ENCODE measurements at regions not wholly inside any gene's neighbourhood (a gene's known extent, or its start where the extent isn't known, plus 50 kb on each side); places are given as distances from the start of the nearest gene placed in this dataset.

DNA sequence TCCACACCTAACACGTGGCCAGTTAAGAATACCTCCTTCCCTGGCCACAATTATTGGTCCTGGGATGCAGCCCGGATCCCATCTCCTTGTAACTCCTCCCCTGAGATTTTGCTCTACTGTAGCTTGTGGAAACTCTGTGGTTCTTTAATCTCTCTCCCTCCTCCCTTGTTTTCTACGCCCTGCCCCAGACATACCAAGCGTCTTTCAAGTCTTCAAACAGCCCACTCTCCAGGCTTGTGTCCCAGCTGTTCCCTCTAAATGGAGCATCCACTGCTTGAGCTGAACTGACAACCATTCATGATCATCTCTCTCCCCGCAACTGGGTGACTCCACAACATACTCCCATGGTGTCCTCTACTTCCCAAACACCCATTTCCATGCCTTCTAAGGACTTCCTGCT, 111.6 kb downstream of the SIPA1L2 start:
- DNase-seq = no peak
- Histone ChIP-seq H3K36me3 (peaks cover 0 to 13% (median 0%) of the 10 kb centered on the region in 3 donors), H3K4me3 (no peak overlapping the region), H3K27ac (no peak overlapping the region), H3K9me3 (no peaks in the 10 kb centered on the region), H3K4me1 (no peaks in the 10 kb centered on the region), H3K27me3 (no peaks in the 10 kb centered on the region)
- no peak for TF ChIP-seq POLR2A (IDR thresholded peaks at IDR 0.05)
- TF ChIP-seq, protein P1, sequence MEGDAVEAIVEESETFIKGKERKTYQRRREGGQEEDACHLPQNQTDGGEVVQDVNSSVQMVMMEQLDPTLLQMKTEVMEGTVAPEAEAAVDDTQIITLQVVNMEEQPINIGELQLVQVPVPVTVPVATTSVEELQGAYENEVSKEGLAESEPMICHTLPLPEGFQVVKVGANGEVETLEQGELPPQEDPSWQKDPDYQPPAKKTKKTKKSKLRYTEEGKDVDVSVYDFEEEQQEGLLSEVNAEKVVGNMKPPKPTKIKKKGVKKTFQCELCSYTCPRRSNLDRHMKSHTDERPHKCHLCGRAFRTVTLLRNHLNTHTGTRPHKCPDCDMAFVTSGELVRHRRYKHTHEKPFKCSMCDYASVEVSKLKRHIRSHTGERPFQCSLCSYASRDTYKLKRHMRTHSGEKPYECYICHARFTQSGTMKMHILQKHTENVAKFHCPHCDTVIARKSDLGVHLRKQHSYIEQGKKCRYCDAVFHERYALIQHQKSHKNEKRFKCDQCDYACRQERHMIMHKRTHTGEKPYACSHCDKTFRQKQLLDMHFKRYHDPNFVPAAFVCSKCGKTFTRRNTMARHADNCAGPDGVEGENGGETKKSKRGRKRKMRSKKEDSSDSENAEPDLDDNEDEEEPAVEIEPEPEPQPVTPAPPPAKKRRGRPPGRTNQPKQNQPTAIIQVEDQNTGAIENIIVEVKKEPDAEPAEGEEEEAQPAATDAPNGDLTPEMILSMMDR (IDR thresholded peaks at IDR 0.05) = no peak

DNA sequence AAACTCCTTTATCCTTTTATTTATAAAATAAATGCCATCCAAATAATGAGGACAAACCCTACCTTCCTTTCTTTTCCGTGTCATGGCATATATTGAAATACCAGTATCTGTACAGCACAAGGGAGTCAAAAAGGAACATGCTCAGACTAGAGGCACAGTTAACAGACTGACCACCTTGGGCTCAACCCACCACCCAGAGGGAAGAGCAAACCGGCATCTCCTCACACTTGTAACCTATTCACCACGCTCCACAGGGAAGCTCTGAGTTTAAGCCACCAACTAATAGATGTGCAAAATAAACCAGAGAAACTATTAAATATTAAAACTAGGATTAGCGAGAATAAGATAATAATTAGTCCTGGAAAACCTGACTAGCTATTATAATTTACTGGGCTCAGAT, 112.7 kb downstream of the SIPA1L2 start:
- Histone ChIP-seq H3K27ac (no peak overlapping the region), H3K4me3 (no peak overlapping the region), H3K4me1 (no peaks in the 10 kb centered on the region), H3K9me3 (no peaks in the 10 kb centered on the region), H3K36me3 (peaks cover 0 to 13% (median 0%) of the 10 kb centered on the region in 3 donors), H3K27me3 (no peaks in the 10 kb centered on the region)
- no peak for DNase-seq
- no peak for TF ChIP-seq POLR2A (IDR thresholded peaks at IDR 0.05)
- TF ChIP-seq, protein P1 (IDR thresholded peaks at IDR 0.05) = no peak

DNA sequence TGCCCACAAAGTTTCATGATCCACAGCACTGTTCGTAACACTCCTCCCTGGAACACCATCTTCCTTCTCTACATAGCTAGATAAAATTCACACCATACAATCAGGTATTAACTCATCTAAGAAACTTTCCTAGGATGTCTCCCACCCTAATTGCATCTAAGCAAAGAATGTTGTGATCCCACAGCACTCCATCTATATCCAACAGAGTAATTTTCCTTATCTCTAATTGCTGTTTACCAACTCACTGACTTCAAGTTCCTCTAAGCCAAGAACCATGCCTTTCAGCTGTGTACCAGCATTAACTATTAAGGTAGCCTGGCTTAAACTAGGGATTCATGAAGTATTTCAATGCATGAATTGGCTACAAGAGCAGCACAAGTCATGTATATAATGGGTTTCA, 114.2 kb downstream of the SIPA1L2 start:
- Histone ChIP-seq H3K4me3 (no peak overlapping the region), H3K4me1 (no peaks in the 10 kb centered on the region), H3K9me3 (no peaks in the 10 kb centered on the region)

DNA sequence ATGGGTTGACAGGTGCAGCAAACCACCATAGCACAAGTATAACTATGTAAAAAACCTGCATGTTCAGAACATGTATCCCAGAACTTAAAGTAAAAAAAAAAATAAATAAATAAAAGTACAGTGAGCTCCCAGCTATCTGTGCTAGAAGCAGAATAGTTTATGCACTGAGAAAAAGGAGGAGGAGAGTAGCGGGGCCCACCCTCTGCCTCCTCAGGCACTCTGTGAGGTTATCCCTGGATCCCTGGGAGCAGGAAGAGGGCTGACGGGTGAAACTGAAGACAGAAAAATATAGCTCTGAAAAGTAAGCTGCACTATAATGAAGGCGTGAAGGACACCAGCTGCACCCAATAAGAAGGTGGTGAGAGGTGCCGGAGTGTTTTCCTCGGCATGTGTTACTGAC, 117.2 kb downstream of the SIPA1L2 start:
- Histone ChIP-seq H3K27ac (peak overlapping the region in 1 of 4 donors; percentile 20), H3K4me1 (no peaks in the 10 kb centered on the region), H3K4me3 (no peak overlapping the region), H3K9me3 (no peaks in the 10 kb centered on the region), H3K36me3 (peaks cover 0 to 13% (median 0%) of the 10 kb centered on the region in 3 donors), H3K27me3 (no peaks in the 10 kb centered on the region)
- no peak for DNase-seq
- TF ChIP-seq, protein P1 (IDR thresholded peaks at IDR 0.05) = no peak
- no peak for TF ChIP-seq POLR2A (IDR thresholded peaks at IDR 0.05)

More for the DNA sequence above, 114.2 kb downstream of the SIPA1L2 start:
- Histone ChIP-seq H3K36me3 (peaks cover 0 to 13% (median 0%) of the 10 kb centered on the region in 3 donors), H3K27ac (no peak overlapping the region), H3K27me3 (no peaks in the 10 kb centered on the region)
- DNase-seq = no peak
- TF ChIP-seq, protein P1 (IDR thresholded peaks at IDR 0.05) = no peak
- TF ChIP-seq POLR2A (IDR thresholded peaks at IDR 0.05) = no peak

DNA sequence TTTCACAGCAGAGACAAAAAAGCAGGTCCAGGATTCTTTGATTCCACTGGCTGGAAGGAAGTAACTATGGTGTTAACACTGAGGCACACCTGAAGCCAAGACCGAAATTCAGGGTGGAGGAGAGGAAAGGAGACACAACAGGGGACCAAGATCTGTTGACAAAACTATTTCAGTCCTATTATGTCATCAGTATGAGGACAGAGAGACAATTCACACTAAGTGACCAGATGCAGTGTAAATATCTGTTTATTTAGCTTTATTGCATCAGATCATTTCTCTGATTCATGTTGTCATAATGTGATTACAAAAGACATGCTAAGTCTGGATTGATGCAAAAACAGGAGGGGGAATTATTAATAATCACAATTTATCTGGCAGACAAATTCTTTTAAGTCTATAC, 118.8 kb downstream of the SIPA1L2 start:
- Histone ChIP-seq H3K27ac (no peak overlapping the region), H3K27me3 (no peaks in the 10 kb centered on the region)

More for the DNA sequence above, 118.8 kb downstream of the SIPA1L2 start:
- Histone ChIP-seq H3K36me3 (peaks cover 0 to 13% (median 0%) of the 10 kb centered on the region in 3 donors), H3K9me3 (no peaks in the 10 kb centered on the region), H3K4me3 (no peak overlapping the region), H3K4me1 (no peaks in the 10 kb centered on the region)
- TF ChIP-seq, protein P1 (IDR thresholded peaks at IDR 0.05) = no peak
- TF ChIP-seq POLR2A (IDR thresholded peaks at IDR 0.05) = no peak
- DNase-seq = no peak

Data from Peyer's patch (tissue), 4 donors.